OCI-LY3 (cell line): ENCODE measurements at regions not wholly inside any gene's neighbourhood (a gene's known extent, or its start where the extent isn't known, plus 50 kb on each side); places are given as distances from the start of the nearest gene placed in this dataset.

ENCODE experiments used
- CTCF ChIP-seq: fragments of 200-600, 300-600 bp; sonication (generic); IDR thresholded peaks from 2 replicates; pipeline ENCODE4 v1.5.1; 2014; ENCODE audit warnings: antibody characterized with exemption, low read length, low read depth
- EZH2phosphoT487 ChIP-seq: fragments of 200-600 bp; shearing (Covaris generic); IDR thresholded peaks from 2 replicates; pipeline ENCODE4 v1.6.1; 2018; ENCODE audit warnings: antibody characterized with exemption, mixed run types, low read depth

DNA sequence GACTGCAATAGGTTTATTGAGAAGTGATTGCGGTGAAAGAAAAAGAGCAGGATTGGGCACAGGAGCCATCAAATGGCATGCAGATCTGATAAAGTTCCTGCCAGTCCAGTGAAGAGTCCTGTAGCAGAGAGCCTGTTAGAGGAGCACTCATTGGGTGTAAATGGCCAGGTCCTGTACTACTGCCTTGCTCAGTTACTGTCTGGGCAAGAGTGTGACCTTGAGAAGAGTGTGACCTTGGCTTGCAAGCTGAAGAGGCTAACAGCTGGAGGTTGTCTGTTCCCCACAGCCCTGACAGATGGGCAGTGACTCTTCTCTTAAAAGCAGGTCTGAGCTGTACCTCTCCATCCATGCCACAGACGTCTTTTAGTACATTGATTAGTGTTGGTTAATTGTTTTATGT is 148.6 kb upstream of the SLC38A2 start:
- no peak for TF ChIP-seq CTCF
- no peak for TF ChIP-seq EZH2phosphoT487
